ENCODE measurements at regions not wholly inside any gene's neighbourhood (a gene's known extent, or its start where the extent isn't known, plus 50 kb on each side); places are given as distances from the start of the nearest gene placed in this dataset.
"Not testable (repeated sequence)": the region's sequence is repeated elsewhere in the genome, so short reads cannot be mapped to it uniquely, and the experiment has no call there.

- not testable (repeated sequence) for DNase-seq (ENCODE audit: low read depth)
Measured at GRCh38 chr9:97248252-97248651, 59.2 kb upstream of the CCDC180 start.

- no peak for DNase-seq (ENCODE audit: low read depth)
Measured at GRCh38 chr9:97243606-97244005, 63.9 kb upstream of the CCDC180 start.

- not testable (repeated sequence) for DNase-seq (ENCODE audit: low read depth)
Measured at GRCh38 chr9:97241430-97241829, 66.0 kb upstream of the CCDC180 start.

GRCh38 chr9:97237951-97238889 is 69.2 kb upstream of the CCDC180 start:
- DNase-seq (ENCODE audit: low read depth): no peak

GRCh38 chr9:97237311-97237786 is 70.1 kb upstream of the CCDC180 start:
- no peak for DNase-seq (ENCODE audit: low read depth)

- not testable (repeated sequence) for DNase-seq (ENCODE audit: low read depth)
Measured at GRCh38 chr9:97233009-97233400, 74.5 kb upstream of the CCDC180 start.

- DNase-seq (ENCODE audit: low read depth): not testable (repeated sequence)
Measured at GRCh38 chr9:97232060-97233008, 75.1 kb upstream of the CCDC180 start.

GRCh38 chr9:97222393-97222792 is 85.1 kb upstream of the CCDC180 start:
- not testable (repeated sequence) for DNase-seq (ENCODE audit: low read depth)

- DNase-seq (ENCODE audit: low read depth): peak; percentile 25
Measured at GRCh38 chr9:97221478-97222355, 85.7 kb upstream of the CCDC180 start.

GRCh38 chr9:97220894-97221477 is 86.5 kb upstream of the CCDC180 start:
- no peak for DNase-seq (ENCODE audit: low read depth)

GRCh38 chr9:97220396-97220795 is 87.1 kb upstream of the CCDC180 start:
- DNase-seq (ENCODE audit: low read depth): not testable (repeated sequence)

- not testable (repeated sequence) for DNase-seq (ENCODE audit: low read depth)
Measured at GRCh38 chr9:97219443-97220140, 87.9 kb upstream of the CCDC180 start.

- DNase-seq (ENCODE audit: low read depth): not testable (repeated sequence)
Measured at GRCh38 chr9:97215127-97215526, 92.3 kb upstream of the CCDC180 start.

- not testable (repeated sequence) for DNase-seq (ENCODE audit: low read depth)
Measured at GRCh38 chr9:97214556-97214955, 92.9 kb upstream of the CCDC180 start.

- not testable (repeated sequence) for DNase-seq (ENCODE audit: low read depth)
Measured at GRCh38 chr9:97199683-97200082, 107.8 kb upstream of the CCDC180 start.

- DNase-seq (ENCODE audit: low read depth): not testable (repeated sequence)
Measured at GRCh38 chr9:97193767-97194166, 113.7 kb upstream of the CCDC180 start.

- no peak for DNase-seq (ENCODE audit: low read depth)
Measured at GRCh38 chr9:97188545-97188944, 118.9 kb upstream of the CCDC180 start.

- DNase-seq (ENCODE audit: low read depth): not testable (repeated sequence)
Measured at GRCh38 chr9:97187706-97188105, 119.8 kb upstream of the CCDC180 start.

GRCh38 chr9:97186493-97186892 is 121.0 kb upstream of the CCDC180 start:
- DNase-seq (ENCODE audit: low read depth): no peak
